ENCODE measurements at regions not wholly inside any gene's neighbourhood (a gene's known extent, or its start where the extent isn't known, plus 50 kb on each side); places are given as distances from the start of the nearest gene placed in this dataset.
A peak's percentile ranks its signal among the peaks of the same experiment; 100 is the strongest.

DNA sequence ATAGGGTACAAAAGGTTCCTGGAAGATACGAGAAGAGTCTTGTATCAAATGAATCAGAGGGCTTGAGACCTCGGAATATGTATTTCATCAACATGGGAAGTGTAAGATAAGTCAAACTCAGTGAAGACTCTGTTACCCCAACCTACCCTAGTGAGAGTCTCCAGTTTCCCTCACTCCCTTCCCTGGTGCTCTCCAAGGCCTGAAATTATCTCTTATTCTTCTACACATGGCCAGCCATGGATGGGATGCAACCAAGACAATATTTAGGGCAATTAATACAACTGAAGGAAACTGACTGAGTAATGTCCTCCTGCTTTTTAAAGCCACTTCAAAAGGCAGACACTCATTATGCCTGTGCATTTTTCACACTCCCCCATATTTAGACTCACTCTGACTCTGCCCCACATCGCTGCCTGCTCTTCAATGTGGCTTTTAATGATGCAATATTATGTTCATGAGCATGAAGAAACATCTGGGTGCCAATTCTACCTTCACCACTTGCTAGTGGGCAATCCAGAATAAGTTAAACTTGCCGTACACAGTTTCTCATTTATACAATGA is 137.1 kb upstream of the THBS1 start:
- Histone ChIP-seq H2AFZ (ENCODE audit: low read length, unreplicated experiment) (no peak overlapping the region), H3K79me2 (ENCODE audit: control insufficient read depth, insufficient read depth, low read length, unreplicated experiment) (no peaks in the 10 kb centered on the region), H3K27me3 (ENCODE audit: insufficient read depth, low read length) (no peaks in the 10 kb centered on the region), H3K27ac (ENCODE audit: low read depth, low read length) (no peak overlapping the region), H3K4me1 (ENCODE audit: control insufficient read depth, insufficient read depth, low read length, unreplicated experiment) (peaks cover 4% of the 10 kb centered on the region), H3K36me3 (ENCODE audit: insufficient read depth, low read length) (no peaks in the 10 kb centered on the region), H3K4me3 (ENCODE audit: low read depth, low read length) (no peak overlapping the region)

DNA sequence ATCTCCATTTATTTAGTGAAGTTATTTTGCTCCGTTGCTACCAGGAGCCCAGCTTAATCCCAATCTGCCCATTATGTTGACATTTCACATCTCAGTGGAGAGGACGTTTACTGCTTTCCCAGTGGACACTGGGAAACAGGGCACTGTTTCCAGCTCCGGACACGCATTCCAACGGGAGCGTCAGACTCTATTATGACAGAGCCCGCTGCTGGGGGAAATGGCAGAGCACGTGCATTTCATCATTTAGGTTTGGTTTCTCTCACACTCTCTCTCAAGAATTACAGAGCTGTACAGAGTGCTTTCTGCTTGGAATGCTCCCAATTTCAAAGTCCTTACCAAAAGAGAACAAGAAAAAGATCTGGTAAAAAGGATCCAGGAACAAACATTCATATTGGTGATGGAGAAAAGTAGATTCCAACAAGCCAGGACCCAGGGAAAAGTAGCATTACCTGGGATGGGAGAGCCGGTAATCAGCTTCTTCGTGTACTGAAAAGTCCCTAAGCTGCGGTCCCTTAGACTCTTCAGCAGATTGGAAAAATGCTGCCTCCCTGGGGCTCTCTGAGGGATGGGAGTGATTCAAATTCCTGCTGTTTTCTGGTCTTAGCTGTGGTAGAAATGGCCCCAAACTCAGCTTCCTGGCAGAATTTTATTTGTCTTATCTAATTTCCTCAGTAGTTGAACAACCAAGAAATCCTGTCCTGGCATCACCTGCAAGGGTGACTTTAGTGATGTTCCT is 136.0 kb upstream of the THBS1 start:
- Histone ChIP-seq H3K27ac (ENCODE audit: low read depth, low read length) (no peak overlapping the region), H3K4me1 (ENCODE audit: control insufficient read depth, insufficient read depth, low read length, unreplicated experiment) (peaks cover 4% of the 10 kb centered on the region), H2AFZ (ENCODE audit: low read length, unreplicated experiment) (peak overlapping the region; percentile 18), H3K27me3 (ENCODE audit: insufficient read depth, low read length) (no peaks in the 10 kb centered on the region), H3K4me3 (ENCODE audit: low read depth, low read length) (no peak overlapping the region), H3K36me3 (ENCODE audit: insufficient read depth, low read length) (no peaks in the 10 kb centered on the region), H3K79me2 (ENCODE audit: control insufficient read depth, insufficient read depth, low read length, unreplicated experiment) (no peaks in the 10 kb centered on the region)

DNA sequence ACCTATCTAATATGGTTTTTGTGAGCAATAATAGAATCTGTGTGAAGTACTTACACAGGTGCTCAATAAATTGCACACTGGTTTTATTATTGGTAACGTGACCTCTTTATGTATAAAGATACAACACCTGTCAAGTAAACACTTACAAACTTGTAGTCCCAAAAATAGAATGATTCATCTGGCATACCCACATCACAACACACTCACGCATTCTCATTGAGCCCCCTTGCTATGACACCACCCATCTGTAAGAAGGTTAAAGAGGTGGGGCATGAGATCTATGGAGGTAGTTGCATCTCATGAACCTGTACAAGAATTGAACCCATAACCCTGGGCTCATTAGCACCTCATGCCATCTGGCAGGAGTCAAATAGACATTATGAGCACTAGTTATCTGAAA is 134.9 kb upstream of the THBS1 start:
- H3K4me3 ChIP-seq (ENCODE audit: low read depth, low read length) = no peak overlapping the region
- no peak overlapping the region for H2AFZ ChIP-seq (ENCODE audit: low read length, unreplicated experiment)
- no peaks in the 10 kb centered on the region for H3K79me2 ChIP-seq (ENCODE audit: control insufficient read depth, insufficient read depth, low read length, unreplicated experiment)
- no peaks in the 10 kb centered on the region for H3K27me3 ChIP-seq (ENCODE audit: insufficient read depth, low read length)
- no peaks in the 10 kb centered on the region for H3K36me3 ChIP-seq (ENCODE audit: insufficient read depth, low read length)
- H3K27ac ChIP-seq (ENCODE audit: low read depth, low read length) = no peak overlapping the region
- H3K4me1 ChIP-seq (ENCODE audit: control insufficient read depth, insufficient read depth, low read length, unreplicated experiment) = peaks cover 4% of the 10 kb centered on the region

DNA sequence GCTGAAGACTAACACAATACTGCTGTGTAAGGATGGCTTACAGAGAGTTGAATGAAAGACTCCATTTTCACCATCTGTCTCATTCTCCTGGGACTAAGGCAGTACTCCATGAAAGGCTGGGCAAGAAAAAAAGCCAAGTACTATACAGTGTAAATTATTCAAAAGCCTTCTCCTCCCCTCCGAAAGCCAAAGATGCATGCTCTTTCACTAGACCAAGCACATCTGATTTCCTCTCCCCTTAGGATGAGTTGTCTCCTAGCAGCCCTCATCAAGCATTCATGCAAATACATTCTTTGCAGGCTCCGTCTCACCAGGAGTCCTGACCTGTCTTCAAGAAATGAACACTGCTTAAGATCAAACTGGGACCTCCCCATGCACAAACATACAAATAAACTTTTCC is 133.5 kb upstream of the THBS1 start:
- no peak overlapping the region for H2AFZ ChIP-seq (ENCODE audit: low read length, unreplicated experiment)
- peaks cover 4% of the 10 kb centered on the region for H3K4me1 ChIP-seq (ENCODE audit: control insufficient read depth, insufficient read depth, low read length, unreplicated experiment)
- H3K36me3 ChIP-seq (ENCODE audit: insufficient read depth, low read length) = no peaks in the 10 kb centered on the region
- H3K79me2 ChIP-seq (ENCODE audit: control insufficient read depth, insufficient read depth, low read length, unreplicated experiment) = no peaks in the 10 kb centered on the region
- H3K27me3 ChIP-seq (ENCODE audit: insufficient read depth, low read length) = no peaks in the 10 kb centered on the region
- no peak overlapping the region for H3K4me3 ChIP-seq (ENCODE audit: low read depth, low read length)
- no peak overlapping the region for H3K27ac ChIP-seq (ENCODE audit: low read depth, low read length)

DNA sequence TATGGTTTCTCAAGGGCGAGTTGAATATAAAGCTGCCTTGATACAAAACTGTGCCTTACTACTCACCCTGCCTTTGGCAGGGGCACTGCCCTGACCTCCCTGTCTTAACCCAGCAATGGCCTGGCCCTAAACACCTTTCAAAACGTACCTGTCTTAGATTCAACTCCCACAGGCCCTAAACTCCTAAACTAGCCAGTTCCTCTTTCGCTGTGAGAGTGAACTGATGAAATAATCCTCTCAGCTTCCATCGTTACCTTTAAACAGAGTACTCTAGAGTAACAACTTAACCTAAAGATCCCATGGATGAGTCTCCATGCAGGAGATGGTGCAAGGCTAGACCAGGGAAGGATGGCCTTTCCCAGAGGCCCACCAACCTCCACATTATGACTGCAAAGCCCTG is 133.0 kb upstream of the THBS1 start:
- H3K4me1 ChIP-seq (ENCODE audit: control insufficient read depth, insufficient read depth, low read length, unreplicated experiment) = peaks cover 1% of the 10 kb centered on the region
- no peak overlapping the region for H3K4me3 ChIP-seq (ENCODE audit: low read depth, low read length)
- no peaks in the 10 kb centered on the region for H3K27me3 ChIP-seq (ENCODE audit: insufficient read depth, low read length)
- no peak overlapping the region for H3K27ac ChIP-seq (ENCODE audit: low read depth, low read length)
- H3K36me3 ChIP-seq (ENCODE audit: insufficient read depth, low read length) = no peaks in the 10 kb centered on the region
- no peaks in the 10 kb centered on the region for H3K79me2 ChIP-seq (ENCODE audit: control insufficient read depth, insufficient read depth, low read length, unreplicated experiment)
- no peak overlapping the region for H2AFZ ChIP-seq (ENCODE audit: low read length, unreplicated experiment)

DNA sequence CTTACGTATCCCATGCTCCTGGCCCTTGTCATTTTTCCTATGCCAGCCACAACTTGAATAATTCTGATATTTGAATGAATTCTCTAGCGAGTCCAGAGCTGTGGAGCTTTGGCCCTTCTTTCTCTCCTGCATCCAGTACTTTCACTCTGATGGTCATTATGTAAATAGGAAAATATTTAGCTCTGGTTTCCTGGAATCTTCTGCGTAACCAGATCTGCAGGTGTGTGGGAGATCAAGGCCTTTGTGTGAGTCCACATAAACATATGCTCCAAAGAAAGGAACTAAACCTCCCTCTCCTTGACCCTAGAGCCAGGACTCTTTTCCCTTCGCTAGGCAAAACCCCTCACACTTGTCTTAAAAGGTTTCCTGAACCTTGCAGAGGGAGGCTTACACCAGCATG is 132.5 kb upstream of the THBS1 start:
- no peaks in the 10 kb centered on the region for H3K36me3 ChIP-seq (ENCODE audit: insufficient read depth, low read length)
- H3K4me3 ChIP-seq (ENCODE audit: low read depth, low read length) = no peak overlapping the region
- no peak overlapping the region for H3K27ac ChIP-seq (ENCODE audit: low read depth, low read length)
- H2AFZ ChIP-seq (ENCODE audit: low read length, unreplicated experiment) = no peak overlapping the region
- no peaks in the 10 kb centered on the region for H3K27me3 ChIP-seq (ENCODE audit: insufficient read depth, low read length)
- H3K79me2 ChIP-seq (ENCODE audit: control insufficient read depth, insufficient read depth, low read length, unreplicated experiment) = no peaks in the 10 kb centered on the region
- no peaks in the 10 kb centered on the region for H3K4me1 ChIP-seq (ENCODE audit: control insufficient read depth, insufficient read depth, low read length, unreplicated experiment)

DNA sequence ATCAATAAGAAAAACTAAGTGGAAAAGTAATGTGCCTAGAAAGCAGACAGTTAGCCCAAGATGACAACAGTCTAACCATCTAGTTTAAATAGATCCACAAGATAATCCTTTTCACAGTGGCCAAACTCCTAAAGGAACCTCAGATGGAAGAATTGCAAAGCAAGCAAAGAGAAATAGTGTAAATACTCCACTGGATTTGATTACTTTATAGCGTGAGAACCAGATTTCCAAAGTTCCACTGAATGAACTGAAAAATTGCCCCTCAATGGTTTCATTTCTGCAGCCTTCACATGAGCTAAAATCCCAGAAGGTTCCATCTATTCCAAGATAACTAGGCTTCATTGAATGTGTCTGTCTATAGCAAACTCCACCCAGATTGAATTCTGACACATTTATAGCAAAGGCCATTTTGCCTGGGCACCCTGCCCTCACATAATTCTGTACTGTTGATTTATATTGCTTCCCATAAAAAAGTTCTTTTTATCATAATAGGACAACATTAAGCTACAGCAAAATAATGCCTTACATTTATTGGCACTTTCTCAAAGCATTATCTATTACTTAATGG is 129.7 kb upstream of the THBS1 start:
- Histone ChIP-seq H3K4me1 (ENCODE audit: control insufficient read depth, insufficient read depth, low read length, unreplicated experiment) (peaks cover 17% of the 10 kb centered on the region), H3K79me2 (ENCODE audit: control insufficient read depth, insufficient read depth, low read length, unreplicated experiment) (no peaks in the 10 kb centered on the region), H3K27me3 (ENCODE audit: insufficient read depth, low read length) (no peaks in the 10 kb centered on the region), H3K4me3 (ENCODE audit: low read depth, low read length) (no peak overlapping the region), H3K27ac (ENCODE audit: low read depth, low read length) (no peak overlapping the region), H2AFZ (ENCODE audit: low read length, unreplicated experiment) (no peak overlapping the region), H3K36me3 (ENCODE audit: insufficient read depth, low read length) (no peaks in the 10 kb centered on the region)

DNA sequence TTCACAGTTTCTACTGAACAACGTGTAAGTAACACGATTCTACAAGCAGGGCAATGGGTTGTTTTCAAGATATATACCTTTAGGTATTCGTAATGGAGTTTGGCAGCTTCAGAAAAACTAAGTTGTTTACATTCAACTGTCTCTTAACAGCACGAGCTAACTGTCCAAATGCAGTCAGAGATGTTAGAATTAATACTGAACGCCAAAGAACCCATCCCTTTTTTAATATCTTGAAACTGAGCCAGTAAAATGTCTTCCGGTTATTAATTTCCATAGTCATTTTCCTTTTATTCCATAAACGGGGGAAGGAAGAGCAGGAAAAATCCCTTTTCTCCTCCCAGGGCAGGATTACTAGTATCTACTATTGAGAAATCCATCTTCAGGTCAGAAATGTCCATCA is 129.0 kb upstream of the THBS1 start:
- H2AFZ ChIP-seq (ENCODE audit: low read length, unreplicated experiment) = no peak overlapping the region
- H3K4me1 ChIP-seq (ENCODE audit: control insufficient read depth, insufficient read depth, low read length, unreplicated experiment) = peaks cover 17% of the 10 kb centered on the region
- H3K27me3 ChIP-seq (ENCODE audit: insufficient read depth, low read length) = no peaks in the 10 kb centered on the region
- H3K27ac ChIP-seq (ENCODE audit: low read depth, low read length) = no peak overlapping the region
- H3K36me3 ChIP-seq (ENCODE audit: insufficient read depth, low read length) = no peaks in the 10 kb centered on the region
- H3K4me3 ChIP-seq (ENCODE audit: low read depth, low read length) = no peak overlapping the region
- H3K79me2 ChIP-seq (ENCODE audit: control insufficient read depth, insufficient read depth, low read length, unreplicated experiment) = no peaks in the 10 kb centered on the region

DNA sequence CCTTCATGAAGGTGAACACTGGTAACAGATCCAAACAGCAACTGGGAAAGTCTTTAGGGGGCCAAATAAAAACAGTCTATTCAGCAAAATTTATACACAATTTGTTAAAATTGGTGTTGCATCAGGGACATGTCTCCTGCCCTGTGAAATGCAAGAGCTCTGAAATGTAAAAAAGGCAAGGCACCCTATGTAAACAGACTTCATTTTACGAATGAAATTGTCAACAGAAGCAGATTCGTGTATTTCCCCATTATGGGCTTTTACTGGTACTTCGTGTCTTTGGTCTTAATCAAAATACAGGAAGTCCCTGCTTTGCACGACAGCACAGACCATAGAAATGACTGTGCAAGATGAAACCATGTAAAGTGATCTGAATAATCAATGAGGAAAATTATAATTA is 127.3 kb upstream of the THBS1 start:
- H3K27ac ChIP-seq (ENCODE audit: low read depth, low read length) = no peak overlapping the region
- H3K36me3 ChIP-seq (ENCODE audit: insufficient read depth, low read length) = no peaks in the 10 kb centered on the region
- no peak overlapping the region for H2AFZ ChIP-seq (ENCODE audit: low read length, unreplicated experiment)
- H3K4me3 ChIP-seq (ENCODE audit: low read depth, low read length) = no peak overlapping the region
- H3K79me2 ChIP-seq (ENCODE audit: control insufficient read depth, insufficient read depth, low read length, unreplicated experiment) = no peaks in the 10 kb centered on the region
- no peaks in the 10 kb centered on the region for H3K27me3 ChIP-seq (ENCODE audit: insufficient read depth, low read length)
- H3K4me1 ChIP-seq (ENCODE audit: control insufficient read depth, insufficient read depth, low read length, unreplicated experiment) = peaks cover 17% of the 10 kb centered on the region

DNA sequence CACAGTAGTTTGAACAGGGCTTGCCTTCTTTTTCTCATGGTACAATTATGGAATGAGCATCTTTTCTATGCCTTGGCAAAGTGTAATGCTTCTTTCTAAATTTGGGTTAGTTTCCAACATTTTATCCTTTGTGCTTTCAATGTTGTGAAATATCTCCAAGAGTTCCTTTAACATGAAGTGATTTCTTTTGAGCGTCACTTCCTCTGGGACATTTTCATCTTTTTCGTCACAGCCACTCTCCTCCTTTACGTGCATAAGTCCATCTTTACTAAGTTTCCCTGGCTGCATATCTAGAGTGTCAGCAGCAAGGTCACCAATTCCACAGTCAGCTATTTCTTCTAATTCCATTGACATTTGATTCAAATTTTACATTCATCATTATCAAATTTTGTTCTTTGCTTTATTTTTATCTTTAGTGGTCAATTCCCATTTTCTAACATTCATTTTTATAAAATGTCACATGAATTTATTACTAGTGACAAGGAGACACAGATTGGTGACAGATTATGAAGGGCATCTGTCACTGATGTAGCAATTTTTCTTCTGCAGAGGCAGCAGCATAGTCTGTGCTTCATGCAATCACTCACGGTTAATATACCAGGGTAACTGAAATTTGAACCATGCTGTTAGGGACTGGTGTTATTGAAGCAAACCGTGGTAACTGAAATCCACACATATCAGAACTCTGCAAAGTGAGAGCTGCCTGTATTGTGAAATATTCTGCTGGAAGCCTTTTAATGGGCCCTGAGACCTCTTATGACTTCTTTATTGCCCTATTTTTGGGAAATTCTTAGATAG is 126.5 kb upstream of the THBS1 start:
- no peaks in the 10 kb centered on the region for H3K27me3 ChIP-seq (ENCODE audit: insufficient read depth, low read length)
- H3K79me2 ChIP-seq (ENCODE audit: control insufficient read depth, insufficient read depth, low read length, unreplicated experiment) = no peaks in the 10 kb centered on the region
- H2AFZ ChIP-seq (ENCODE audit: low read length, unreplicated experiment) = peak overlapping the region; percentile 20
- H3K36me3 ChIP-seq (ENCODE audit: insufficient read depth, low read length) = no peaks in the 10 kb centered on the region
- H3K4me3 ChIP-seq (ENCODE audit: low read depth, low read length) = no peak overlapping the region
- peak overlapping the region; percentile 53; the same call in 1 of the 2 replicates for H3K27ac ChIP-seq (ENCODE audit: low read depth, low read length)
- H3K4me1 ChIP-seq (ENCODE audit: control insufficient read depth, insufficient read depth, low read length, unreplicated experiment) = peaks cover 17% of the 10 kb centered on the region

Data from ACC112 (cell line).